HL-60 (cell line): ENCODE measurements at regions not wholly inside any gene's neighbourhood (a gene's known extent, or its start where the extent isn't known, plus 50 kb on each side); places are given as distances from the start of the nearest gene placed in this dataset.

ENCODE experiments used
- POLR2AphosphoS5 ChIP-seq: IDR thresholded peaks from 2 replicates; pipeline ENCODE4 v1.6.1; 2012; ENCODE audit warnings: low read depth
- TF ChIP-seq, protein P1 (sequence below): IDR thresholded peaks from 2 replicates; pipeline ENCODE4 v1.6.1; 2012; ENCODE audit warnings: low read depth; ENCODE audit not compliant: insufficient replicate concordance

DNA sequence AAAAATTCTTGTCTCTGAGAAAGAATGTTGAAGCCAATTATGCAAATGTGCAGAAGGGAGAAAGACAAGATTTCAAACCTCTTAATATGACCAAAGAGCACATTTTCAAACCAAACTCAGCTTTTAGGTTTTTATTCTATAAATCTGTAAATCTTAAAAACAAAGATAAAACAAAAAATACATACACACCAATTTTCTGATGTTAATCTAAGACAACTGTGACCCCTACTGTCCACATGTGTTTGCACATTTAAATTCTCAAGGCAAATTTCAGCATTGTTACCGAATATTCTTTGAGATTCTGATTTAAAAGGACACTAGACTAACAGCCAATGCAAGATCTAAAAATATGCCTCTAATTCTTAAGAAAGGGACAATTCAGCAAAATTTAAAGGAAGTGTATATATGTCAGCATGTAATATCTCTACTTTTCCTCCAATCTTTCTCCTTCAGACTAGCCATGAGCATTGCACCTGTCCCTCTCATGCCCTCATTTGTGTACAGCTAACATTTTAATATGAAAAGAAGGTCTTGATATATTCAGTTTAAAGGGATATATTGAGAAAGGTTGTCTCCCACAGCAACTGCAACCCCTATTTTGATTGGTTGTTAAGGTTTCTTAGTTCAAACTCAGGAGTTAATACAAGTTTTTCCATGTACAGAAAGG, 417.9 kb downstream of the IPMK start:
- TF ChIP-seq, protein P1, sequence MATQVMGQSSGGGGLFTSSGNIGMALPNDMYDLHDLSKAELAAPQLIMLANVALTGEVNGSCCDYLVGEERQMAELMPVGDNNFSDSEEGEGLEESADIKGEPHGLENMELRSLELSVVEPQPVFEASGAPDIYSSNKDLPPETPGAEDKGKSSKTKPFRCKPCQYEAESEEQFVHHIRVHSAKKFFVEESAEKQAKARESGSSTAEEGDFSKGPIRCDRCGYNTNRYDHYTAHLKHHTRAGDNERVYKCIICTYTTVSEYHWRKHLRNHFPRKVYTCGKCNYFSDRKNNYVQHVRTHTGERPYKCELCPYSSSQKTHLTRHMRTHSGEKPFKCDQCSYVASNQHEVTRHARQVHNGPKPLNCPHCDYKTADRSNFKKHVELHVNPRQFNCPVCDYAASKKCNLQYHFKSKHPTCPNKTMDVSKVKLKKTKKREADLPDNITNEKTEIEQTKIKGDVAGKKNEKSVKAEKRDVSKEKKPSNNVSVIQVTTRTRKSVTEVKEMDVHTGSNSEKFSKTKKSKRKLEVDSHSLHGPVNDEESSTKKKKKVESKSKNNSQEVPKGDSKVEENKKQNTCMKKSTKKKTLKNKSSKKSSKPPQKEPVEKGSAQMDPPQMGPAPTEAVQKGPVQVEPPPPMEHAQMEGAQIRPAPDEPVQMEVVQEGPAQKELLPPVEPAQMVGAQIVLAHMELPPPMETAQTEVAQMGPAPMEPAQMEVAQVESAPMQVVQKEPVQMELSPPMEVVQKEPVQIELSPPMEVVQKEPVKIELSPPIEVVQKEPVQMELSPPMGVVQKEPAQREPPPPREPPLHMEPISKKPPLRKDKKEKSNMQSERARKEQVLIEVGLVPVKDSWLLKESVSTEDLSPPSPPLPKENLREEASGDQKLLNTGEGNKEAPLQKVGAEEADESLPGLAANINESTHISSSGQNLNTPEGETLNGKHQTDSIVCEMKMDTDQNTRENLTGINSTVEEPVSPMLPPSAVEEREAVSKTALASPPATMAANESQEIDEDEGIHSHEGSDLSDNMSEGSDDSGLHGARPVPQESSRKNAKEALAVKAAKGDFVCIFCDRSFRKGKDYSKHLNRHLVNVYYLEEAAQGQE, result no peak
- TF ChIP-seq POLR2AphosphoS5, result no peak
